Type B pancreatic cell (in vitro differentiated cells): ENCODE measurements at regions not wholly inside any gene's neighbourhood (a gene's known extent, or its start where the extent isn't known, plus 50 kb on each side); places are given as distances from the start of the nearest gene placed in this dataset.

ENCODE experiments used
- DNase-seq: peaks from one replicate; pipeline ENCODE4 v3.0.0; 2021; ENCODE audit warnings: mixed read lengths; ENCODE audit not compliant: unreplicated experiment; ENCODE audit errors: extremely low spot score
- H3K27ac Mint-ChIP-seq: 2 replicates; pipeline ENCODE4 v1.8.0; 2021; ENCODE audit warnings: mild to moderate bottlenecking, mixed read lengths
- H3K27me3 Mint-ChIP-seq: 2 replicates; pipeline ENCODE4 v1.8.0; 2021; ENCODE audit warnings: mixed read lengths
- H3K36me3 Mint-ChIP-seq: 2 replicates; pipeline ENCODE4 v1.8.0; 2021; ENCODE audit warnings: mixed read lengths
- H3K4me1 Mint-ChIP-seq: one replicate; pipeline ENCODE4 v1.8.0; 2021; ENCODE audit warnings: mixed read lengths; ENCODE audit not compliant: unreplicated experiment
- H3K4me3 Mint-ChIP-seq: 2 replicates; pipeline ENCODE4 v1.8.0; 2021; ENCODE audit warnings: mild to moderate bottlenecking, mixed read lengths
- H3K9me3 Mint-ChIP-seq: 2 replicates; pipeline ENCODE4 v1.8.0; 2021; ENCODE audit warnings: mixed read lengths
- TF ChIP-seq, protein P1 (sequence below): fragments of 200-600 bp; sonication (generic); conservative IDR thresholded peaks from 2 replicates; pipeline ENCODE4 v1.5.0; 2021; ENCODE audit warnings: antibody characterized with exemption, mild to moderate bottlenecking

DNA sequence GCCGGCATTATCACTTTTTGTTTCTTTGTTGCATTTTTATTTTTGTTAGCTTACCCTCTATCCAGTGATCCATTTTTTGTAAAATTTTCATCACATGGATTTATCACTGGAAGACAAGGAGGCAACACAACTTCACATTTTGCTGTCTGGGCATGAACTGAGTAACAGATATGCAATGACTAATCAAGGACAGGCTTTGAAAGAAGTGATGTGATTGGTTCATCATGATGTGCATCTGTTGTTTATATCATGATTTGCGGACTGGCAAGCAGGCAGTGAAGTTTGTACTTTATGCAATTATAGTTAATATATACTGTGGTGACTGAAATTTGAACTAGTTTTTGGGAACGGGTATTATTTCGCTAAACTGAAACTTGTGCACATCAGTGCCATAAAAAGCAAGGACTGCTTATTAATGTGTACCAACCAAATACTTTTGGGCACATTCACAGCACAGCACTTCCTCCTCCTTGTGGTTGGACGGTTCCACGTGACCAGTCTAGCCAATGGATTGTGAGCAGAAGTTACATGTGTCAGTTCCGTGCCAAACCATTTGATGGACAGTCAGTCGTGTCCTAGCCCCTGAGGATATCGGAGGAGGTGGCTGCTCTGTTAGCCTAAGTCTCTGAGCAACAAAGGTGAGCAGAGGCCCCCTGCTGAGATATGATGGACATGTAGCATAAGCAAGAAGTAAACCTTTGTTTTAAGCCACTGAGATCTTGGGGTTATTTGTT, 201.4 kb upstream of the SIX2 start:
- Mint-ChIP-seq H3K36me3 (no peaks in the 10 kb centered on the region), H3K9me3 (no peaks in the 10 kb centered on the region), H3K27me3 (peaks cover 9% of the 10 kb centered on the region), H3K27ac (no peak overlapping the region), H3K4me1 (no peaks in the 10 kb centered on the region), H3K4me3 (no peak overlapping the region)
- TF ChIP-seq, protein P1, sequence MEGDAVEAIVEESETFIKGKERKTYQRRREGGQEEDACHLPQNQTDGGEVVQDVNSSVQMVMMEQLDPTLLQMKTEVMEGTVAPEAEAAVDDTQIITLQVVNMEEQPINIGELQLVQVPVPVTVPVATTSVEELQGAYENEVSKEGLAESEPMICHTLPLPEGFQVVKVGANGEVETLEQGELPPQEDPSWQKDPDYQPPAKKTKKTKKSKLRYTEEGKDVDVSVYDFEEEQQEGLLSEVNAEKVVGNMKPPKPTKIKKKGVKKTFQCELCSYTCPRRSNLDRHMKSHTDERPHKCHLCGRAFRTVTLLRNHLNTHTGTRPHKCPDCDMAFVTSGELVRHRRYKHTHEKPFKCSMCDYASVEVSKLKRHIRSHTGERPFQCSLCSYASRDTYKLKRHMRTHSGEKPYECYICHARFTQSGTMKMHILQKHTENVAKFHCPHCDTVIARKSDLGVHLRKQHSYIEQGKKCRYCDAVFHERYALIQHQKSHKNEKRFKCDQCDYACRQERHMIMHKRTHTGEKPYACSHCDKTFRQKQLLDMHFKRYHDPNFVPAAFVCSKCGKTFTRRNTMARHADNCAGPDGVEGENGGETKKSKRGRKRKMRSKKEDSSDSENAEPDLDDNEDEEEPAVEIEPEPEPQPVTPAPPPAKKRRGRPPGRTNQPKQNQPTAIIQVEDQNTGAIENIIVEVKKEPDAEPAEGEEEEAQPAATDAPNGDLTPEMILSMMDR, result no peak
- no peak for DNase-seq

DNA sequence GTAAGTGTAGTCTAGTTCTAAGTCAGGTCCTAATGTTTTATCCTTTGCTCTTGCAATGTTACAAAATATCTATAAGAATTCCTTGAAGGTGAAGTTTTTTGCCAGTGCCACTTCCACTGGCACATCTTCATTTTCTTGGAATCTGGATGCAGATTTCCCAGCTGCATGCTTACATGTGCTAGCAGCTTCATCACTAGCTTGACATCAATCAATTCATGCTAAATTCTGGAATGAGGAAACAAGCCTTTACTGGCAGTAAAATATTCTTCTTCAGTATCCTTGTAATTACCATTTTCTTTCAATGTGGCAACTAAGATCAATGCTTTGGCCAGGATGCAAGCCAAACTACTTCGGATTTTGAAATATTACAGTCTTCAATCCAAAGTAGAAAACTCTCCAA, 200.6 kb upstream of the SIX2 start:
- no peaks in the 10 kb centered on the region for H3K4me1 Mint-ChIP-seq
- no peaks in the 10 kb centered on the region for H3K9me3 Mint-ChIP-seq
- no peak overlapping the region for H3K27ac Mint-ChIP-seq
- TF ChIP-seq, protein P1, result no peak
- no peak for DNase-seq
- no peaks in the 10 kb centered on the region for H3K36me3 Mint-ChIP-seq
- no peak overlapping the region for H3K4me3 Mint-ChIP-seq
- peaks cover 9% of the 10 kb centered on the region for H3K27me3 Mint-ChIP-seq

DNA sequence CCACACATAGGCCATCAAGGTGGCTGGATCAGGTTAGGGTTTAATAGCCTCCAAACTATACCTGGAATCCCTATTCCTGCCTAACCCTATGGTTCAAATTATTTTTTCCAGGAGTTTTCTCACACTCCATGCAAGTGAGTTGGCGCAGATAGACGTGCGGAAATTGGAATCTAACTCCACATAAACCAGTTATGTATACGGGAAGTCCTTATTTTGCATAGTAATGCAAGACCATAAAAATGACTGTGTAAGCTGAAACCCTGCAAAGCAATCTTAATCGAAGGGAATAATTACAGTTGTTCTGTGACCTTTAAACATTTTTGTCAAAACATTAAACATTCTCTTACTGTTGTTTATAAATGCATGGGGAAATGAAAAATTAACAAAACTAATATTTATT, 200.1 kb upstream of the SIX2 start:
- TF ChIP-seq, protein P1, result no peak
- Mint-ChIP-seq H3K27me3 (peaks cover 6% of the 10 kb centered on the region), H3K36me3 (no peaks in the 10 kb centered on the region), H3K27ac (no peak overlapping the region), H3K4me1 (no peaks in the 10 kb centered on the region), H3K9me3 (no peaks in the 10 kb centered on the region), H3K4me3 (no peak overlapping the region)
- no peak for DNase-seq

DNA sequence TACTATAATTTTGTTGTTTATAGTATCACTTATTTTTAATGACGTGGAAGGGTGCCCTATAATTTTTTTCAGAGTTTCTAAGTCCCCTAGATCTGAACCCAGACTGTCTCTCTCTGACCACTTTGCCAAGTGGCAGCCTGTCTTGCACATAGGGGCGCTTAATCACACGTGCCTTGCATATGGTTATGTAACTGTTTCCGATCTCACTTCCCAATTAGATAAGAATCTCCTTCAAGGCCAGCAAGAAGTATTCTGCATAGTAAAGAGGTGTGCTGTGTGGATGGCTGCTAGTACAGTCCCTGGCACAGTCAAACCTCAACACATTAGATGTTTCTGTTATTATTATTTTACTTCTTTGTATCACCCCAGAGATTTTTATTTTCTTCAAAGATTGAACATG, 197.8 kb upstream of the SIX2 start:
- Mint-ChIP-seq H3K36me3 (no peaks in the 10 kb centered on the region), H3K27ac (no peak overlapping the region), H3K4me1 (no peaks in the 10 kb centered on the region), H3K4me3 (no peak overlapping the region), H3K9me3 (no peaks in the 10 kb centered on the region), H3K27me3 (peaks cover 2% of the 10 kb centered on the region)
- no peak for DNase-seq
- TF ChIP-seq, protein P1, result no peak

DNA sequence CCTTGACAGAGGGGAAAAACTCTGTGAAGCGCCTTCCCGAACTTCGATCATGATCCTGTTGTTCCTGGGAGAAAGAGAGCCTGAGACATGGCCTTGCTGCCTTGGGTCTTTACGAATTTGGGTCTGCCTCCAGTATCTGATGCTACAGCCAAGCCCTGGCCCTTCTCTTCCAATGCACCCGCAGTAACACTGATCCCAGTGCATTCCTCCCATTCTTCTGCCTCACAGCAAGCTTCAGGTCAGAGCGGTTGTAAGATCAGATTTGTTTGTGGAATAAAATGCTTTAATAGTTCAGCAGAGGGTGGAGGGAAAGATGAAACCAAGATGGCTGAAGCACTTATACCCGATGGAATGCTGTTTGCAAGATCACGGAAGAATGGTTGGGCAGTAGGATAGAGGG, 196.7 kb upstream of the SIX2 start:
- Mint-ChIP-seq H3K4me3 (no peak overlapping the region), H3K27ac (no peak overlapping the region), H3K36me3 (no peaks in the 10 kb centered on the region), H3K4me1 (no peaks in the 10 kb centered on the region), H3K9me3 (no peaks in the 10 kb centered on the region), H3K27me3 (peaks cover under 1% of the 10 kb centered on the region)
- no peak for DNase-seq
- TF ChIP-seq, protein P1, result no peak

DNA sequence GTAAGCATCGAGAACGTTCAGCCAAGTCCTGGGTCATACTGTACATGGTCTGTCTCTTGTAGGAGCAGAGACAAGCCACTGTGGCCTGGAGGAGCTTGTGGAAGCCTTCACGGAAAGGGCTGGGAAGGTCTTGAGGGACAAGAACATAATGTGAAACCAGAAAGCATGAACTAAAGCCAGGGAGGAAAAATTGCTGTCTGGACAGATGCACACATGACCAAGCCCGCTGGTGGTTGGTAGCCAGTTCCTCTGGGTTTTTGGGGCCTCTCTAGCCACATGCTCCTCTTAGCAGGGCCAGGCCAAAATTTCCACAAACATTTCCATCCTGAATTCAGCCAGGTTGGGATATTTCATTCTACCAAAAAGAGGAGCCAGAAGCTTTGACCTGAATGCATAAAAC, 196.2 kb upstream of the SIX2 start:
- no peaks in the 10 kb centered on the region for H3K27me3 Mint-ChIP-seq
- DNase-seq, result no peak
- H3K4me3 Mint-ChIP-seq, result no peak overlapping the region
- TF ChIP-seq, protein P1, result no peak
- no peaks in the 10 kb centered on the region for H3K4me1 Mint-ChIP-seq
- no peaks in the 10 kb centered on the region for H3K9me3 Mint-ChIP-seq
- H3K27ac Mint-ChIP-seq, result no peak overlapping the region
- no peaks in the 10 kb centered on the region for H3K36me3 Mint-ChIP-seq
